ENCODE measurements at regions not wholly inside any gene's neighbourhood (a gene's known extent, or its start where the extent isn't known, plus 50 kb on each side); places are given as distances from the start of the nearest gene placed in this dataset.

DNA sequence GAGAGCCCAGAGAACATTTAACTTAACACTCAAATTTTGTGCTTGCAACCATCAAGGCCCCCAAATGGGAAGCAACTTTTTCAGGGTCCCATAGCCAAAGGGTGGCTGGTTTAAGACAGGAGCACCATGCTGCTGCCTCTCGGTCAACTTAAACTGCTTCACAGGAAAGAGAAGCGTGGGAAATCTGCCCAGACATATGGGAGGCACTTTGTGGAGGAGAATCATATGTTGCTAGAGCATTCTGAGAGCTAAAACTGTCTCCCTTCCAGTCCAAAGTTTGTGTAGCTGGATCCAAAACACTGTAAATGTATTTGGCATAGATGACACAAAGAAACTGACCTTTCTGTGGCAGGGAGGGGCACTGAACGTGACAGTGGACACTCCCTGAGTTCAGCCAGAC, 305.9 kb upstream of the RORA start:
- no peak overlapping the region for H3K27ac ChIP-seq (ENCODE audit: low read depth, low read length)
- no peaks in the 10 kb centered on the region for H3K27me3 ChIP-seq (ENCODE audit: insufficient read depth, low read length)
- ChIA-PET CTCF (no interaction called here), POLR2A (no interaction called here), RAD21 (ENCODE audit: low non-redundant PET in 1 of 2, low total read pairs in 2 of 2, uncharacterized antibody in 2 of 2, unreplicated experiment in 2 of 2) (no interaction called here)
- intact Hi-C loops (cut with micrococcal nuclease), result no loop called here
- H3K9ac ChIP-seq (ENCODE audit: low read length), result no peak overlapping the region
- no peaks in the 10 kb centered on the region for H3K9me2 ChIP-seq (ENCODE audit: insufficient read depth)
- H3K9me3 ChIP-seq (ENCODE audit: control insufficient read depth in 1 of 2, insufficient read depth in 1 of 2, low read depth in 1 of 2, low read length in 2 of 2), result no peaks in the 10 kb centered on the region; a peak in 1 of 4 replicates
- no peak overlapping the region for H3K4me3 ChIP-seq (replicated peaks in 1 of 2; ENCODE audit: low read depth in 1 of 2, low read length in 2 of 2)
- H3K4me1 ChIP-seq (ENCODE audit: control insufficient read depth in 1 of 2, insufficient read depth in 2 of 2, low read length in 2 of 2), result no peaks in the 10 kb centered on the region
- no peak overlapping the region for H3K4me2 ChIP-seq (ENCODE audit: low read length)
- ATAC-seq (no peak), DNase-seq (ENCODE audit: low read depth, low spot score) (no peak)
- TF ChIP-seq CBX3 (IDR thresholded peaks at IDR 0.05; ENCODE audit: low read depth), result no peak
- no peak for TF ChIP-seq SIN3A (IDR thresholded peaks at IDR 0.05; ENCODE audit: low read depth)
- TF ChIP-seq YY1 (IDR thresholded peaks at IDR 0.05; ENCODE audit: extremely low read depth, insufficient replicate concordance, low read depth, low read length), result no peak
- TF ChIP-seq RAD21 (IDR thresholded peaks at IDR 0.05; ENCODE audit: low read depth), result no peak
- no peak for TF ChIP-seq SRF (IDR thresholded peaks at IDR 0.05; ENCODE audit: low read depth)
- TF ChIP-seq FOSL1 (IDR thresholded peaks at IDR 0.05; ENCODE audit: low read depth), result no peak
- TF ChIP-seq, protein P1, sequence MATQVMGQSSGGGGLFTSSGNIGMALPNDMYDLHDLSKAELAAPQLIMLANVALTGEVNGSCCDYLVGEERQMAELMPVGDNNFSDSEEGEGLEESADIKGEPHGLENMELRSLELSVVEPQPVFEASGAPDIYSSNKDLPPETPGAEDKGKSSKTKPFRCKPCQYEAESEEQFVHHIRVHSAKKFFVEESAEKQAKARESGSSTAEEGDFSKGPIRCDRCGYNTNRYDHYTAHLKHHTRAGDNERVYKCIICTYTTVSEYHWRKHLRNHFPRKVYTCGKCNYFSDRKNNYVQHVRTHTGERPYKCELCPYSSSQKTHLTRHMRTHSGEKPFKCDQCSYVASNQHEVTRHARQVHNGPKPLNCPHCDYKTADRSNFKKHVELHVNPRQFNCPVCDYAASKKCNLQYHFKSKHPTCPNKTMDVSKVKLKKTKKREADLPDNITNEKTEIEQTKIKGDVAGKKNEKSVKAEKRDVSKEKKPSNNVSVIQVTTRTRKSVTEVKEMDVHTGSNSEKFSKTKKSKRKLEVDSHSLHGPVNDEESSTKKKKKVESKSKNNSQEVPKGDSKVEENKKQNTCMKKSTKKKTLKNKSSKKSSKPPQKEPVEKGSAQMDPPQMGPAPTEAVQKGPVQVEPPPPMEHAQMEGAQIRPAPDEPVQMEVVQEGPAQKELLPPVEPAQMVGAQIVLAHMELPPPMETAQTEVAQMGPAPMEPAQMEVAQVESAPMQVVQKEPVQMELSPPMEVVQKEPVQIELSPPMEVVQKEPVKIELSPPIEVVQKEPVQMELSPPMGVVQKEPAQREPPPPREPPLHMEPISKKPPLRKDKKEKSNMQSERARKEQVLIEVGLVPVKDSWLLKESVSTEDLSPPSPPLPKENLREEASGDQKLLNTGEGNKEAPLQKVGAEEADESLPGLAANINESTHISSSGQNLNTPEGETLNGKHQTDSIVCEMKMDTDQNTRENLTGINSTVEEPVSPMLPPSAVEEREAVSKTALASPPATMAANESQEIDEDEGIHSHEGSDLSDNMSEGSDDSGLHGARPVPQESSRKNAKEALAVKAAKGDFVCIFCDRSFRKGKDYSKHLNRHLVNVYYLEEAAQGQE (IDR thresholded peaks at IDR 0.05; ENCODE audit: low read depth), result no peak
- no peak for TF ChIP-seq POLR2A (IDR thresholded peaks at IDR 0.05; ENCODE audit: borderline replicate concordance, extremely low read depth, insufficient read depth, insufficient read length)
- TF ChIP-seq, protein P2, sequence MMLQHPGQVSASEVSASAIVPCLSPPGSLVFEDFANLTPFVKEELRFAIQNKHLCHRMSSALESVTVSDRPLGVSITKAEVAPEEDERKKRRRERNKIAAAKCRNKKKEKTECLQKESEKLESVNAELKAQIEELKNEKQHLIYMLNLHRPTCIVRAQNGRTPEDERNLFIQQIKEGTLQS (IDR thresholded peaks at IDR 0.05), result no peak
- no peak for TF ChIP-seq SP1 (IDR thresholded peaks at IDR 0.05; ENCODE audit: low read depth)
- TF ChIP-seq ZFX (IDR thresholded peaks at IDR 0.05), result no peak
- no peaks in the 10 kb centered on the region for H3K79me2 ChIP-seq (ENCODE audit: insufficient read depth, low read length)
- no TSS peak for BruUV-seq (replicated peaks)
- no peaks in the 10 kb centered on the region for H4K20me1 ChIP-seq (ENCODE audit: insufficient read depth)
- H2AFZ ChIP-seq (ENCODE audit: low read depth, low read length, poor library complexity, severe bottlenecking), result no peak overlapping the region
- no peaks in the 10 kb centered on the region for H3K36me3 ChIP-seq (ENCODE audit: control insufficient read depth in 1 of 2, insufficient read depth in 2 of 2, low read length in 2 of 2)
